NCI-H1092 (cell line): ENCODE measurements at regions not wholly inside any gene's neighbourhood (a gene's known extent, or its start where the extent isn't known, plus 50 kb on each side); places are given as distances from the start of the nearest gene placed in this dataset.
"Not testable (repeated sequence)": the region's sequence is repeated elsewhere in the genome, so short reads cannot be mapped to it uniquely, and the experiment has no call there.

Experiments
- DNase-seq: peaks from one replicate; lab custom pipeline; 2025; lab: John Stamatoyannopoulos, UW

DNA sequence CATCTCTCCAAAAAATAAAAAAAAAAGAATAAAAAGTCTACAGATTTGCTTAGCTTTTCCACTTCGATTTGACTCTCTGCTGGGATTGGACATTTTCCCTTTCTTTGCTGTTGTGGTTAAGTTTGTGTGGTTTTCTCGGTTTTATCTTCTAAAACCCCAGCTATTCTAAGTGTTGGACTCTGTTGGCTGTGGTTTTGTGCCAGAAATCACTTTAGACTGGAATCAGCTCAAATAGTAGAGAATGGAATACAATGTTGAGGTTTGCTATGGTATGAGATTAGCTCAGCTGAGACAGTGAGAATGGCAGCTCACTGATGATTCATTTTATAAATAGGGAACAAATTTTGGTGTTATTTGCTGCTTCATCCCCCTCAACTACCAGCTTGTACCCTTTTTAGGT, 116.0 kb downstream of the BUB3 start:
- no peak for DNase-seq

GRCh38 chr10:123270806-123271205, 116.6 kb downstream of the BUB3 start:
- DNase-seq: no peak

GRCh38 chr10:123272171-123272570, 118.0 kb downstream of the BUB3 start:
- DNase-seq: no peak

DNA sequence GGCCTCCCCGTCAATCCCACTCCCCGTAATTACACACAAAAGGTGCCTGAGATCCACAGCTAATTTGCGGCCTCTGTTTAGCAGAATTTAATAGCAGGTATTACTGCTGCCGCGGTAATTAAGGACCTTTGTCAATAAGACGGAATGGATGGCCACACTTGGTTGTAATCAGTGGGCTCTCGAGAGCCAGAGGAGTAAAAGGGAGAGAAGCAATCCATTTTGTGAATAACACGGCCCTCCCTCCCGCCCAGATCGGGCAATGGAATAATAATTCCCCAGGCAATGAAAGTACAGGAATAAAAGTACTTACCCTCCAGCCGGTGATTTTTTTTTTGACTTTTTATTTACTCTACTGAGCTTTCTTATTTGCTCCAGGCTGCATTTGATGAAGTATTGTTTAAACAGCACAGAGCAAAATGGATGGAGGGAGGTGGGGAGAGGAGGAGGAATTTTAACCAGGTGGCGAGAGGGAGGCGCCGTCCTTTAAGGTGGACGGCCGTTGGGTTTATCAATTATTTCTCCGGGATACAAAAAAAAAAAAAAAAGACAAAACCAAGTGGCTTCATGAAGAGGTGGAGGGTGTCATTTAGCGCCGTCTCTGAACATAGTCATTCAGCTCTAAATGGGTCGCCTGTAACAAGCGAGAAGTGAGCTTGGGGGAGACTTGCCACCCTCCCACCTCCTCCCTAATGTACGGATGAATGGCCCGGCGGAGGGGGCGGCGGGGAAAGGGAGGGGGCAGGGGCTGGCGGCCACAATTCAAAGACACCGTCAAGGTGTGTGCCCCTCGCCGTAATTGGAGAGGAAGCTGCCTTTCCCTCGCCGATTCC, 120.3 kb downstream of the BUB3 start:
- DNase-seq: peak; percentile 90

- DNase-seq: no peak
Measured at GRCh38 chr10:123275136-123275564, 120.9 kb downstream of the BUB3 start.

DNA sequence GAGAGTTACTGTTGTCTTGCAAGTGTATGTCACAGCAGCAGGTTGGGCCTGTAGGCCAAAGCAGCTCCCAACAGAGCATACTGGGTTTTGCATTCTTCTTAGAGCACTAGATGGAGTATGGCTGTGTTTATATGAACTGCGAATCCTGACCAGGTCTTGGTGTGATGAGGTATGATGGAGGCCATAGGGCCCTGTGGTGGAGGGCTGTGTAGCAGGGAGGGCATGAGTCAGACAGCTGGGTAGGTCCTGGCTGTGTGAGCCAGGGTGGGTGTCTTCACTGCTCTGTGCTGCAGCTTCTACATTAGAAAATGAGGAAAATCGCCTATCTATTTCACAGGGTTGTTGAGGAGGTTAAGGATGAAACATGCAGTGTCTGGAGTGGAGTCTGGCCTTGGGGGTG, 124.2 kb downstream of the BUB3 start:
- no peak for DNase-seq

DNA sequence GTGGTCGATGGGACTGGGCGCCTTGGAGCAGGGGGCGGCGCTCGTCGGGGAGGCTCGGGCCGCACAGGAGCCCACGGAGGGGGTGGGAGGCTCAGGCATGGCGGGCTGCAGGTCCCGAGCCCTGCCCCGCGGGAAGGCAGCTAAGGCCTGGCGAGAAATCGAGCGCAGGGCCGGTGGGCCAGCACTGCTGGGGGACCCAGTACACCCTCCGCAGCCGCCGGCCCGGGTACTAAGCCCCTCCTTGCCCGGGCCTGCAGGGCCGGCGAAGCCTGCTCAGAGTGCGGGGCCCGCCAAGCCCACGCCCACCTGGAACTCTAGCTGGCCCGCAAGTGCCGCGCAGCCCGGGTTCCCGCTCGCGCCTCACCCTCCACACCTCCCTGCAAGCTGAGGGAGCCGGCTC, 129.2 kb downstream of the BUB3 start:
- not testable (repeated sequence) for DNase-seq

DNA sequence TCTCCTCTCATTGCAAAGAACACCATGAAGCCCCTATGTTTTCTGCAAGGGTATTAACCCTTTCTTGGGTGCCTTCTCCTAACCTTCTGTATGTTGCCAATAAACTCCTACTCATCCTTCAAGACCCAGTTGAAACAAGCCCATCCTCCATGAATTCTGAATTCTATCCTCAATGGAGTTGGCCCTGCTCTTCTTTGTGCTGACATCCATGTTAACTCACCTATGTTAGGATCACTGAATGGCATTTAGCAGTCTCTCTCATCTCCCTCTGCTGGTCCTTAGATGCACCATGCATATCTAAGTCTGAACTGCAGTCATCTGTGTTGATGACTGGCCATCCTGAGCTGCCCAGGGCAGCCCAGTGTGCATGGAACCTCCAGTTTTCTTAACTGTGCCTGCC, 129.8 kb downstream of the BUB3 start:
- no peak for DNase-seq

- DNase-seq: no peak
Measured at GRCh38 chr10:123287594-123288247, 133.5 kb downstream of the BUB3 start.

- DNase-seq: no peak
Measured at GRCh38 chr10:123289432-123289831, 135.2 kb downstream of the BUB3 start.

DNA sequence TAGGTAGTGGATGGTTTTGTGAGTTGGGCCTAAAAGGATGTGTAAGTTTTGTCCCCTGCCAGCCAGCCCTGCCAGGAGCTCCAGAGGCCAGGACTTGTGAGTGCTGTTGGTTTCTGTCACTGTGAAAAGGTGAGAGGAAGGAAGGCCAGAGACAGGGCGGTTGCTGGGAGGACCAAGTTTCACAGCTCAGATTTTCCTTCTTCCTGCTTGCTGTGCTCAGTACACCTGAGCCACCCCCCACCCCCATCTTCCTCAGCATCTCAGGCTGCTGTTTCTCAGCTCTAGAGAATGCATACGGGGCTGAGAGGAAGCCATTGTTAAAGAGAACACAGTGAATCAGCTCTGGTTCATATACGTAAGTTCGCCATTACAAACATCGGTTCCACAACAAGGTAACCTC, 139.9 kb downstream of the BUB3 start:
- DNase-seq: no peak

DNA sequence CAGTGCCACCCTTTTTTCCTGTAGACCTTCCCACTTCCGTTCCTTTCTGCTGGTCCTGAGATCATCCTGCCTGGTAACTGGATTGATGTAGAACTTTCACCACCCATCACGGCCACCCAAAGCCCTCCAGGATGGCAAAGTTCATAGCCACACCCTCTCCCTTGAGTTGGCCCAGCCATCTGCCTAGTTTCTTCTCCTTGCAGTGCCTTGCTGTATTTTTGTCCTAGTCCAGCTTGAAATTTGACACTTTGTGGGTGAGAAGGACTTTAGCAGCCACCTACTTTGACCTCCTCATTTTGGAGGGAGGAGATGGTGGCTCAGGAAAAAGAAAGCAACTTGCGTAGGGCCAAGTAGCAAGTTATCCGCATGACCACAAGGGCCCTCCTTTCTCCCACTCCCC, 140.7 kb downstream of the BUB3 start:
- no peak for DNase-seq

GRCh38 chr10:123295644-123296043, 141.4 kb downstream of the BUB3 start:
- DNase-seq: no peak

- DNase-seq: no peak
Measured at GRCh38 chr10:123297175-123297574, 143.0 kb downstream of the BUB3 start.

GRCh38 chr10:123298583-123298982, 144.4 kb downstream of the BUB3 start:
- DNase-seq: no peak

- no peak for DNase-seq
Measured at GRCh38 chr10:123299598-123299997, 145.4 kb downstream of the BUB3 start.

DNA sequence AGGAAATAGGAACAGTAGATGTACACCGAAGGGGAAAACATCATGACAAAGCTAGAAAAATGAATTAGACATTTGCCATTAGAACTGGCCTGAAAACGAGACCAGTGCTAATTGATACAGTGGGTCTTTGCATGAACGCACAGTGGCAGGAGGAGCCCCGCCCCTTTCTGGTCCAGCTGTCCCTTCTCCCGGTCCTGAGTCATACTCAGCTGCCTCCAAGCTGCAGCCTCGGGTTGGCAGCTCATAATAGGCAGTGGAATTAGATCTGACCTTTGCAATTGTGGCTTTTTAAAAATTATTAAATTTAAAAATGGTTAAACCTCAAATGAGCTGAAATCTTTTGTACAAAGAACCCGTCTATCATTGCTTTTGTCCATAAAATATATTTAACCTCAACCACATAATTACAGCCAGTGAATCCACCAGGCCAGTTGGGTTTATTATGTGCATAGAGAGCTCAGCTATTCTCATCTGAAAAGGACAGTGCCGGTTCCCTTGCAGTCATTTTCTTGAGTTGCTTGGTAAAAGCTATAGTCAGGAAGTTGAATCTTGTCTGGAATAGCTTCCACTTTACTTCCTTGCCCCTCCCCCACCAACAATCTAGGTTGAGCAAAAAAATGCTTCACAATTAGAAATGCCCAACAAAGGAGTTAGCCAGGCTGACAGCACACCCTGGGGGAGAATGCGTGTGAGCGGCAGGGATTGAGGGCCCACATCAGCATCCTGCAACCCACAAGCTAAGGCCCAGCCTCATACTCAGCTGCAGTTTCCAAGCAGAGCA, 147.1 kb downstream of the BUB3 start:
- peak; percentile 37 for DNase-seq

GRCh38 chr10:123303581-123304337, 149.6 kb downstream of the BUB3 start:
- DNase-seq: no peak

DNA sequence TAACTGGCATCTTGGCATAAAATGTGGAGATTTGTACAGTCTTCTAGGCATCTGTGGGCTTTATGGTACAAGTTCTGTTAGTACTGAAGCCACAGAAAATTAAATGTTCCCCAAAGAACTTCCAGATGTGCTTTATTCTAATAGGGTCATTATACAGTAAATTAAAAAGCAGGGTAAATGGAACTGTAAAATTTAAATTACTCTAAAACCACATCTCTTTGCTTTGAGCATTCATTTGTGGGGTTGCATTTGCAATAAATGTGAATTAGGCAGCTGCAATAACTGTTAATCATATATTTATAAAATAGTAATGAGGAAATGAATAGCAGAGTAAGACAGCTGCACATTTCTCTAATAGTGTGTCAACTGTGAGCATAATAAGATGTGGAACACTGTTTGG, 151.5 kb downstream of the BUB3 start:
- no peak for DNase-seq

- no peak for DNase-seq
Measured at GRCh38 chr10:123306290-123306689, 152.1 kb downstream of the BUB3 start.

GRCh38 chr10:123309731-123310130, 155.5 kb downstream of the BUB3 start:
- DNase-seq: no peak

DNA sequence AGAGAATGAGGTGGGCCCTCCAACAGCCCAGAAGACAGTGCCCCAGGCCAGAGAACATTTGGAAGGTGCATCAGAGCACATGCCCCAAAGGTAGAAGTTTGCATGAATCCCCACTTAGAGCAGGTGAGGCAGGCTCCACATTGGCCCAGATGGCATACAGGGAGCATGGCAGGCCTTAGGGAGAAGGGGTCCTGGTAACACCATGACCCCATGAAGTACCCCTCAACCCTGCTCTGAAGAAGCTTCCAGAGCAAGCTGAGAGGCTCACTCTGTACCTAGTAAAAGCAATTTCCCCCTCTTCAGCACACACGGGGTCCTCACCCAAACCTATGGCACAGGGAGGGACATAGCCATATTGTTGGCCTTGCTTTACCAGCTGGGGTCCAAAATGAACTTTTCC, 162.6 kb downstream of the BUB3 start:
- no peak for DNase-seq
